NT2/D1 (cell line): ENCODE measurements at regions not wholly inside any gene's neighbourhood (a gene's known extent, or its start where the extent isn't known, plus 50 kb on each side); places are given as distances from the start of the nearest gene placed in this dataset.
"Not testable (repeated sequence)": the region's sequence is repeated elsewhere in the genome, so short reads cannot be mapped to it uniquely, and the experiment has no call there.

Source experiments
- DNase-seq: peaks from one replicate; pipeline ENCODE4 v3.0.0-alpha.2; 2011; ENCODE audit warnings: low read depth, low spot score
- H3K27me3 ChIP-seq: 2 replicates; pipeline ENCODE4 v1.6.0; 2011; ENCODE audit warnings: mild to moderate bottlenecking; ENCODE audit not compliant: insufficient read length, insufficient read depth
- H3K36me3 ChIP-seq: 2 replicates; pipeline ENCODE4 v1.6.1; 2011; ENCODE audit warnings: mild to moderate bottlenecking, low read length, mixed read lengths; ENCODE audit not compliant: insufficient read depth, insufficient read length
- H3K4me1 ChIP-seq: 2 replicates; pipeline ENCODE4 v1.5.1; 2011; ENCODE audit not compliant: insufficient read depth, insufficient read length
- H3K4me3 ChIP-seq: 2 replicates; pipeline ENCODE4 v1.5.1; 2011; ENCODE audit warnings: low read depth; ENCODE audit not compliant: insufficient read length
- H3K9ac ChIP-seq: 2 replicates; pipeline ENCODE4 v1.6.0; 2011; ENCODE audit warnings: low read depth; ENCODE audit not compliant: insufficient read length
- H3K9me3 ChIP-seq: 2 replicates; pipeline ENCODE4 v1.5.1; 2011; ENCODE audit warnings: mild to moderate bottlenecking, low read length; ENCODE audit not compliant: insufficient read depth
- SUZ12 ChIP-seq: IDR thresholded peaks from 2 replicates; pipeline ENCODE4 v1.6.1; 2011; ENCODE audit not compliant: insufficient read length, insufficient read depth; ENCODE audit errors: extremely low read depth
- YY1 ChIP-seq: IDR thresholded peaks from 2 replicates; pipeline ENCODE4 v1.6.1; 2011; ENCODE audit not compliant: insufficient read length, insufficient read depth
- ZNF274 ChIP-seq: IDR thresholded peaks from 2 replicates; pipeline ENCODE4 v1.6.1; 2011; ENCODE audit warnings: mild to moderate bottlenecking, low read depth, low read length

DNA sequence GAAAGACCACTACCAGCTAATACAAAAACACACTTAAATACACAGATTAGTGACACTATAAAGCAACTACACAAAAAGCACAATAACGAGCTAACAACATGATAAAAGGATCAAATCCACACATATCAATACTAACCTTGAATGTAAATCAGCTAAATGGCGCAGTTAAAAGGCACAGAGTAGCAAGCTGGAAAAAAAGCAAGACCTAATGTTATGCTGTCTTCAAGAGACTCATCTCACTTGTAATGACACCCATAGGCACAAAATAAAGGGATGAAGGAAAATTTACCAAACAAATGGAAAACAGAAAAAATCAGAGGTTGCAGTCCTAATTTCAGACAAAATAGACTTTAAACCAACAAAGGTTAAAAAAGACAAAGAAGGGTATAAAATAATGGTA, 86.3 kb downstream of the NUS1 start:
- Histone ChIP-seq H3K9me3 (no peaks in the 10 kb centered on the region), H3K27me3 (no peaks in the 10 kb centered on the region), H3K4me1 (no peaks in the 10 kb centered on the region), H3K4me3 (no peak overlapping the region), H3K36me3 (no peaks in the 10 kb centered on the region), H3K9ac (no peak overlapping the region)
- DNase-seq, result no peak
- TF ChIP-seq ZNF274, result no peak
- no peak for TF ChIP-seq SUZ12
- TF ChIP-seq YY1, result no peak

DNA sequence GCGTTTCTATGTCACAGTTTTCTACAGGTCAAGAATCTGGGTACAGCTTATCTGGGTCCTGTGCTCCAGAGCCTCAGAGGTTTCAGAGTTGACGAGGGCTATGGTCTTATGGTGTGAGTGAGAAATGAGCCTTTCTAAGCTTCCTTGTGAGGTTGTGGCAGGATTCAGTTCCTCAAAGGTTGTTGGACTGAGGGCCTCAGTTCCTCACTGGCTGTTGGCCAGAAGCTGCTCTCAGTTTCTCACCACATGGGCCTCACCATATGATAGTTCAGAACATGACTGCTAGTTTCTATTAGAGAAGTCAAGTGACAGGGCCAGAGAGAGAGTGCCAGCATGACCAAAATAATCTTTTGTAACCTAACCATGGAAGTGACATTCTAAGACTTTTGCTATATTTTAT, 96.1 kb downstream of the NUS1 start:
- Histone ChIP-seq H3K9ac (no peak overlapping the region), H3K4me3 (no peak overlapping the region), H3K9me3 (no peaks in the 10 kb centered on the region), H3K4me1 (no peaks in the 10 kb centered on the region), H3K27me3 (no peaks in the 10 kb centered on the region), H3K36me3 (no peaks in the 10 kb centered on the region)
- TF ChIP-seq SUZ12 (no peak), ZNF274 (no peak), YY1 (no peak)
- no peak for DNase-seq

DNA sequence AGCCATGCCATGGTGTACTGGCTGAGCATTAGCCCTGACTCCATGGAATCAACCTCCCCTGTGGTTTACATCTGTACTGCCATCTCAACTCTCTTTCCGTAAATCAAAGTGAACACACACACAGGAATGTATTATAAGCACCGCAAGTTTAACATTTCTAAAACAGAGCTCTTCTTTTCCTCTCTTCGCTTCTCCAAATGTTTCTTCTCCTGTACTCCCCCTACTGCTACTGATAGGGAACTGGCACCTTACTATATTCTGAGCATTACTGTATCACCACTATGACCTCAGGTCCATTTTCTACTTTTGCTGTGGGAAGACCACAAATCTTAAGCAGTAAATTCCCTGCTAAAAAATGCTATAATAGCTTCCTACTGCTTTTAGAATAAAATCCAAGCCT, 101.2 kb downstream of the NUS1 start:
- H3K9me3 ChIP-seq, result no peaks in the 10 kb centered on the region
- TF ChIP-seq ZNF274 (no peak), SUZ12 (no peak), YY1 (no peak)
- no peak overlapping the region for H3K4me3 ChIP-seq
- no peaks in the 10 kb centered on the region for H3K36me3 ChIP-seq
- H3K9ac ChIP-seq, result no peak overlapping the region
- no peaks in the 10 kb centered on the region for H3K4me1 ChIP-seq
- H3K27me3 ChIP-seq, result no peaks in the 10 kb centered on the region
- DNase-seq, result no peak

GRCh38 chr6:117781550-117781949, 106.3 kb downstream of the NUS1 start:
- Histone ChIP-seq H3K36me3 (no peaks in the 10 kb centered on the region), H3K4me3 (no peak overlapping the region)
- DNase-seq, result no peak

GRCh38 chr6:117783279-117783678, 108.0 kb downstream of the NUS1 start:
- H3K4me1 ChIP-seq, result no peaks in the 10 kb centered on the region
- no peaks in the 10 kb centered on the region for H3K27me3 ChIP-seq
- no peak overlapping the region for H3K4me3 ChIP-seq
- no peak for DNase-seq
- H3K9me3 ChIP-seq, result no peaks in the 10 kb centered on the region
- no peaks in the 10 kb centered on the region for H3K36me3 ChIP-seq
- TF ChIP-seq ZNF274 (no peak), YY1 (no peak), SUZ12 (no peak)
- H3K9ac ChIP-seq, result no peak overlapping the region

More at GRCh38 chr6:117781550-117781949, 106.3 kb downstream of the NUS1 start:
- no peaks in the 10 kb centered on the region for H3K9me3 ChIP-seq
- TF ChIP-seq YY1, result no peak
- no peak for TF ChIP-seq SUZ12
- TF ChIP-seq ZNF274, result no peak
- no peak overlapping the region for H3K9ac ChIP-seq
- no peaks in the 10 kb centered on the region for H3K27me3 ChIP-seq
- H3K4me1 ChIP-seq, result no peaks in the 10 kb centered on the region

DNA sequence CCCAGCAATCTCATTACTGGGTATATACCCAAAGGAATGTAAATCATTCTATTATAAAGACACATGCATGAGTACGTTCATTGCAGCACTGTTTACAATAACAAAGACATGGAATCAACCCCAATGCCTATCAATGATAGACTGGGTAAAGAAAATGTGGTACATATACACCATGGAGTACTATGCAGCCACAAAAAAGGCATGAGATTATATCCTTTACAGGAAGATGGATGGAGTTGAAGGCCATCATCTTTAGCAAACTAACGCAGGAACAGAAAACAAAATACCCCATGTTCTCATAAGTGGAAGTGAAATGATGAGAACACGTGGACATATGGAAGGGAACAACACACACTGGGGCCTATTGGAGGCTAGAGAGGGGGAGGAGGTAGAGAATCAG, 115.7 kb downstream of the NUS1 start:
- Histone ChIP-seq H3K4me1 (no peaks in the 10 kb centered on the region), H3K36me3 (no peaks in the 10 kb centered on the region), H3K9me3 (no peaks in the 10 kb centered on the region), H3K4me3 (no peak overlapping the region), H3K9ac (no peak overlapping the region), H3K27me3 (no peaks in the 10 kb centered on the region)
- TF ChIP-seq YY1 (no peak), SUZ12 (no peak), ZNF274 (no peak)
- no peak for DNase-seq

DNA sequence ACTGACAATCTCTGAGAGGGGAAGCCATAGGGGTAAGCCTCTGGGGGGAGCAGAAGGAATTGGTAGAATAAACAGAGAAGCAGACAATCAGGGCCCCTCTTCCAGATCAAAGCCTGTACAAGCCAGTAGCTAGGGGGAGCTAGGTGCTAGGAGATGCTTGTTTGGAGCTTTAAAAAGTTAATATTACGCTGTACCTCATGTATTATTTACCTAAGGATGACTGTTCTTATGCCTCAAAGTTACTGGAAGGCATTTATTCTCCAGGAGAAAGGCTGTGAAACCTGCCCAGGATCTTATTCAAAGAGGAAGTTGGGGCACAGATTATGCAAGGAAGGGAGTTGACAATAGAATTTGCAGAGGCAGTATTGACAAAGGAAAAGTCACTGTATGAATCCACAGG, 111.8 kb upstream of the SLC35F1 start:
- no peak for TF ChIP-seq ZNF274
- no peak for TF ChIP-seq YY1
- TF ChIP-seq SUZ12, result no peak
- no peaks in the 10 kb centered on the region for H3K36me3 ChIP-seq
- no peak overlapping the region for H3K9ac ChIP-seq
- no peaks in the 10 kb centered on the region for H3K27me3 ChIP-seq
- H3K4me3 ChIP-seq, result no peak overlapping the region
- no peak for DNase-seq
- no peaks in the 10 kb centered on the region for H3K9me3 ChIP-seq
- H3K4me1 ChIP-seq, result no peaks in the 10 kb centered on the region

- H3K9me3 ChIP-seq, H3K36me3 ChIP-seq, H3K4me1 ChIP-seq, H3K4me3 ChIP-seq, H3K9ac ChIP-seq, H3K27me3 ChIP-seq, DNase-seq: not testable (repeated sequence)
Observed at GRCh38 chr6:117798819-117799218, 108.2 kb upstream of the SLC35F1 start.
